ENCODE measurements at regions not wholly inside any gene's neighbourhood (a gene's known extent, or its start where the extent isn't known, plus 50 kb on each side); places are given as distances from the start of the nearest gene placed in this dataset.
"Not testable (repeated sequence)": the region's sequence is repeated elsewhere in the genome, so short reads cannot be mapped to it uniquely, and the experiment has no call there.

DNA sequence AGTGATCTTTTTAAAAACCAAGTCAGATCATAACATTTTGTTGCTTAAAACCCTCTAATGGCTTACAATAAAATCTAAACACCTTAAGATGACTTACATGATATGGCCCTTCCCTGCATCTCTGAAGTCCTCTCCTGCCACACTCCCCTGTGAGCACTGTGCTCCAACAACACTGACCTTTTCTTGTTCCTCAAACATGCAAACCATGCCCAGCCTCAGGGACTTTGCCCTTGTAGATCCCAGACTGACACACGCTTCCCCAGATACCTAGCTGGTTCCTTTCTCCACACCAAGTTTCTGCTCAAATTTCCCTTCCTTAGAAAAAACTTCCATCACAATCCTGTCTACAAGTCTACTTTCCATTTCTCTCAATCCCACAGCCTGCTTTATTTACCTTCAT lies 128.6 kb downstream of the IPO8 start:
- H3K27ac ChIP-seq, result no peak overlapping the region
- intact Hi-C loops (cut with DNase I; ENCODE audit: low total_unique reads), result no loop called here
- DNase-seq (ENCODE audit: low spot score in 2 of 2), result no peak
- no peak overlapping the region for H3K4me3 ChIP-seq
- TF ChIP-seq POLR2AphosphoS5 (IDR thresholded peaks at IDR 0.05), result no peak
- TF ChIP-seq, protein P1, sequence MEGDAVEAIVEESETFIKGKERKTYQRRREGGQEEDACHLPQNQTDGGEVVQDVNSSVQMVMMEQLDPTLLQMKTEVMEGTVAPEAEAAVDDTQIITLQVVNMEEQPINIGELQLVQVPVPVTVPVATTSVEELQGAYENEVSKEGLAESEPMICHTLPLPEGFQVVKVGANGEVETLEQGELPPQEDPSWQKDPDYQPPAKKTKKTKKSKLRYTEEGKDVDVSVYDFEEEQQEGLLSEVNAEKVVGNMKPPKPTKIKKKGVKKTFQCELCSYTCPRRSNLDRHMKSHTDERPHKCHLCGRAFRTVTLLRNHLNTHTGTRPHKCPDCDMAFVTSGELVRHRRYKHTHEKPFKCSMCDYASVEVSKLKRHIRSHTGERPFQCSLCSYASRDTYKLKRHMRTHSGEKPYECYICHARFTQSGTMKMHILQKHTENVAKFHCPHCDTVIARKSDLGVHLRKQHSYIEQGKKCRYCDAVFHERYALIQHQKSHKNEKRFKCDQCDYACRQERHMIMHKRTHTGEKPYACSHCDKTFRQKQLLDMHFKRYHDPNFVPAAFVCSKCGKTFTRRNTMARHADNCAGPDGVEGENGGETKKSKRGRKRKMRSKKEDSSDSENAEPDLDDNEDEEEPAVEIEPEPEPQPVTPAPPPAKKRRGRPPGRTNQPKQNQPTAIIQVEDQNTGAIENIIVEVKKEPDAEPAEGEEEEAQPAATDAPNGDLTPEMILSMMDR (IDR thresholded peaks at IDR 0.05), result no peak
- TF ChIP-seq POLR2A (IDR thresholded peaks at IDR 0.05), result no peak
- no peaks in the 10 kb centered on the region for H3K27me3 ChIP-seq
- peaks cover 0 to 6% of the 10 kb centered on the region in 2 donors for H3K9me3 ChIP-seq
- H3K36me3 ChIP-seq, result no peaks in the 10 kb centered on the region
- H3K4me1 ChIP-seq, result no peaks in the 10 kb centered on the region

DNA sequence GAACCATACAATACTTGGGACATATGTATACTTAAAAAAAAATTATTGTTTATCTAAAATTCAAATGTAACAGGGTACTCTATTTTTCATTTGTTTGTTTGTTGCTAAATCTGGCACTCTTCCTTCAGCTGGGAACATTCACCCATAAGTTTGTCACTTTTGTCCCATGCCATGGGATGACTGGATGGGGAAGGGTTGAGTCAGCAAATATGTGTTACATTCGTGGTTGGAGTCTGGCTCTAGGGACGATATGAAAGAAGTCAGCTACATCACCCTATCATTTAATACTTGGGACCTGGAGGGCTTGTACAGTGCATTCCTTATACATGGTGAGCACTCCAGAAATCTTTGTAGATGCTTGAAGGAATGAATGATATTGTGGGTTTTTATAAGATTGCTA lies 131.3 kb downstream of the IPO8 start:
- TF ChIP-seq, protein P1 (IDR thresholded peaks at IDR 0.05), result no peak
- TF ChIP-seq POLR2AphosphoS5 (IDR thresholded peaks at IDR 0.05) (no peak), POLR2A (IDR thresholded peaks at IDR 0.05) (no peak)

DNA sequence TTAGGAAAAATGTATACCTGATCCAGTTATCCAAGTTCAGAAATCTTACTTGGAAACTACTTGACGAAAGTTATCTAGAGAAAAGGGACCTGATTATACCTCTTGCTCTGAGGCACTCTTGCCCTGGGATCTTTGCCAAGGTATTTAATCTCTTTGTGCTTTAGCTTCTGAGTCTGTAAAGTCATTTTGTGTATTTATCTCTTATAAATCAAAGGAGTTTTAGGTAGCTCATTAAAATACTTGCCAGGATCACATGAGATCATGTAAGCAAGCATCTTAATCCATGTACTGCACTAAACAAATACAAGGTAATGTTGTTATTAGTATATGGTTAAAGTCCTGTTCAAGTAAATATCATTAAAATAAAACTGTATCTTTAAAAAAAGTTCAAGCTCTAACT lies 147.5 kb downstream of the IPO8 start:
- intact Hi-C loops (cut with DNase I; ENCODE audit: low total_unique reads), result no loop called here
- H3K36me3 ChIP-seq, result no peaks in the 10 kb centered on the region
- H3K4me1 ChIP-seq, result no peaks in the 10 kb centered on the region
- no peaks in the 10 kb centered on the region for H3K9me3 ChIP-seq
- DNase-seq (ENCODE audit: low spot score in 2 of 2), result no peak
- TF ChIP-seq POLR2A (IDR thresholded peaks at IDR 0.05), result no peak
- TF ChIP-seq, protein P1 (IDR thresholded peaks at IDR 0.05), result no peak
- no peak for TF ChIP-seq POLR2AphosphoS5 (IDR thresholded peaks at IDR 0.05)
- H3K4me3 ChIP-seq, result no peak overlapping the region
- no peak overlapping the region for H3K27ac ChIP-seq
- H3K27me3 ChIP-seq, result no peaks in the 10 kb centered on the region

More for the DNA sequence above, 131.3 kb downstream of the IPO8 start:
- DNase-seq (ENCODE audit: low spot score in 2 of 2), result no peak
- peaks cover 0 to 22% of the 10 kb centered on the region in 2 donors for H3K9me3 ChIP-seq
- H3K36me3 ChIP-seq, result no peaks in the 10 kb centered on the region
- no peak overlapping the region for H3K4me3 ChIP-seq
- no peaks in the 10 kb centered on the region for H3K4me1 ChIP-seq
- H3K27me3 ChIP-seq, result no peaks in the 10 kb centered on the region
- intact Hi-C loops (cut with DNase I; ENCODE audit: low total_unique reads), result no loop called here
- no peak overlapping the region for H3K27ac ChIP-seq

DNA sequence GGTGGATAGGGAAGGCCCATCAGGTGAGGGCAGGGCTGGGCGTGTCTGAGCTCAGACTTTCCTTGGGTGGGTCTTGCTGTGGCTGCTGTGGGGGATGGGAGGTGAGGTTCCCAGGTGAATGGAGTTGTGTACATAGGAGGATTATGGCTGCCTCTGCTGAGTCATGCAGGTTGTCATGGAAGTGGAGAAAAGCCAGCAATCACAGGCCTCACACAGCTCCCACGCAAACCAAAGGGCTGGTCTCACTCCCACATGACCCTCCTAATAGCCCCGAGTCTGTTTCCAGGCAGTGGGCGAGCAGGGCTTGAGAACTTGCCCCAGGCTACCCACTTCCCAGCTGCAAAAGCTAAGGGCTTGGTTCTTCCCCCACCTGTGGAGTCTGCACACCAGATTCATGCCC lies 149.5 kb downstream of the IPO8 start:
- DNase-seq (ENCODE audit: low spot score in 2 of 2), result no peak
- intact Hi-C loops (cut with DNase I; ENCODE audit: low total_unique reads), result no loop called here
- TF ChIP-seq POLR2AphosphoS5 (IDR thresholded peaks at IDR 0.05) (no peak), POLR2A (IDR thresholded peaks at IDR 0.05) (no peak)
- TF ChIP-seq, protein P1 (IDR thresholded peaks at IDR 0.05), result no peak
- no peaks in the 10 kb centered on the region for H3K4me1 ChIP-seq
- no peaks in the 10 kb centered on the region for H3K27me3 ChIP-seq
- peaks cover 0 to 4% of the 10 kb centered on the region in 2 donors for H3K9me3 ChIP-seq
- H3K4me3 ChIP-seq, result no peak overlapping the region
- no peak overlapping the region for H3K27ac ChIP-seq
- H3K36me3 ChIP-seq, result no peaks in the 10 kb centered on the region

DNA sequence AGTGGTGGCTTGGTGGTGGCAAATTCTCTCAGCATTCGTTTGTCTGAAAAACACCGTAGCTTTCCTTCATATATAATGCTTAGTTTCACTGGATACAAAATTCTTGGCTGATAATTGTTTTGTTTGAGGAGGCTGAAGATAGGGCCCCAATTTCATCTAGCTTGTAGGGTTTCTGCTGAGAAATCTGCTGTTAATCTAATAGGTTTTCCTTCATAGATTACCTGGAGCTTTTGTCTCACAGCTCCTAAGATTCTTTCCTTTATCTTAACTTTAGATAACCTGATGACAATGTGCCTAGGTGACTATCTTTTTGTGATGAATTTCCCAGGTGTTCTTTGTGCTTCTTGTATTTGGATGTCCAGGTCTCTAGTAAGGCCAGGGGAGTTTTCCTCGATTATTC lies 151.0 kb downstream of the IPO8 start:
- H3K4me1 ChIP-seq; H3K9me3 ChIP-seq; H3K4me3 ChIP-seq; intact Hi-C loops (cut with DNase I; ENCODE audit: low total_unique reads); H3K27me3 ChIP-seq; H3K36me3 ChIP-seq; H3K27ac ChIP-seq; DNase-seq (ENCODE audit: low spot score in 2 of 2): not testable (repeated sequence)

DNA sequence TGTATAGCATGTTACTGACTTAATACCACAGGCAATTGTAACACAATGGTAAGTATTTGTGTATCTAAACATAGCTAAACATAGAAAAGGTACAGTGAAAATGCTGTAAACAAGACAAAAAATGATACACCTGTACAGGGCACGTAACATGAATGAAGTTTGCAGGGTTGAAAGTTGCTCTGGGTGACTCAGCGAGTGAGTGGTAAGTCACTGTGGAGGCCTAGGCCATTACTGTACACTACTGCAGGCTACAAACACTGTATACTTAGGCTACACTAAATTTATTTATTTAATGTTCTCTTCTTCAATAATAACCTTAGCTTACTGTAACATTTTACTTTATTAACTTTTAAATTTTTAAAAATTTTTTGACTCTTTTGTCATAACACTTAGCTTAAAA lies 158.4 kb downstream of the IPO8 start:
- TF ChIP-seq POLR2AphosphoS5 (IDR thresholded peaks at IDR 0.05), result no peak
- no peak for TF ChIP-seq POLR2A (IDR thresholded peaks at IDR 0.05)
- TF ChIP-seq, protein P1 (IDR thresholded peaks at IDR 0.05), result no peak
- Histone ChIP-seq H3K36me3 (no peaks in the 10 kb centered on the region), H3K4me1 (no peaks in the 10 kb centered on the region), H3K27me3 (no peaks in the 10 kb centered on the region), H3K27ac (no peak overlapping the region), H3K4me3 (no peak overlapping the region), H3K9me3 (peaks cover 0 to 10% of the 10 kb centered on the region in 2 donors)
- no peak for DNase-seq (ENCODE audit: low spot score in 2 of 2)
- intact Hi-C loops (cut with DNase I; ENCODE audit: low total_unique reads), result no loop called here

All from breast epithelium (tissue), 4 donors.